CD4-positive, alpha-beta memory T cell (primary cell): ENCODE measurements at regions not wholly inside any gene's neighbourhood (a gene's known extent, or its start where the extent isn't known, plus 50 kb on each side); places are given as distances from the start of the nearest gene placed in this dataset.

ENCODE experiments used
- CTCF ChIA-PET: fragments of 350-600 bp; sonication (Branson Sonifier 250); formaldehyde crosslinking; loops from one replicate; lab custom pipeline; 2021; ENCODE audit warnings: inconsistent platforms; ENCODE audit not compliant: partially characterized antibody; lab: Charles Lee
- POLR2A ChIA-PET: fragments of 350-600 bp; sonication (Branson Sonifier 250); formaldehyde crosslinking; loops from one replicate; lab custom pipeline; 2021; ENCODE audit not compliant: partially characterized antibody; lab: Charles Lee
- DNase-seq, 5 donors: peaks; one replicate each; pipeline versions ENCODE4 v3.0.0 to v3.0.0-alpha.2; 2020 to 2022; ENCODE audit warnings: mixed read lengths in 1 of 5
- H3K27ac ChIP-seq: one replicate; pipeline ENCODE4 v1.7.0; 2013; ENCODE audit warnings: low read depth, low read length
- H3K27me3 ChIP-seq: 2 replicates; pipeline ENCODE4 v1.7.0; 2013; ENCODE audit warnings: mild to moderate bottlenecking, low read length, moderate library complexity; ENCODE audit not compliant: insufficient read depth
- H3K36me3 ChIP-seq: 2 replicates; pipeline ENCODE4 v1.7.0; 2013; ENCODE audit warnings: mild to moderate bottlenecking, low read length, moderate library complexity; ENCODE audit not compliant: insufficient read depth
- H3K4me1 ChIP-seq: 2 replicates; pipeline ENCODE4 v1.7.0; 2013; ENCODE audit warnings: mild to moderate bottlenecking, low read length, moderate library complexity; ENCODE audit not compliant: insufficient read depth
- H3K4me3 ChIP-seq, 2 donors: one replicate each; pipeline ENCODE4 v1.7.0; 2013; ENCODE audit warnings: low read length in 2 of 2, mild to moderate bottlenecking in 1 of 2
- H3K9me3 ChIP-seq, 2 donors: one replicate each; pipeline ENCODE4 v1.7.0; 2013; ENCODE audit warnings: low read length in 2 of 2, control low read depth in 1 of 2; ENCODE audit not compliant: control insufficient read depth in 1 of 2
- H3K27ac Mint-ChIP-seq, 7 donors: one replicate each; pipeline ENCODE4 v1.8.0; 2020 to 2021; ENCODE audit warnings: mixed read lengths in 7 of 7, mild to moderate bottlenecking in 6 of 7, inconsistent platforms in 3 of 7, moderate library complexity in 3 of 7
- H3K27me3 Mint-ChIP-seq, 2 donors: one replicate each; pipeline ENCODE4 v1.8.0; 2020 to 2021; ENCODE audit warnings: mixed read lengths in 2 of 2
- H3K36me3 Mint-ChIP-seq, 2 donors: one replicate each; pipeline ENCODE4 v1.8.0; 2020 to 2021; ENCODE audit warnings: mixed read lengths in 2 of 2, inconsistent platforms in 1 of 2, mild to moderate bottlenecking in 1 of 2
- H3K4me1 Mint-ChIP-seq, 4 donors: one replicate each; pipeline ENCODE4 v1.8.0; 2020 to 2021; ENCODE audit warnings: mixed read lengths in 4 of 4, mild to moderate bottlenecking in 1 of 4
- H3K4me3 Mint-ChIP-seq, 8 donors: one replicate each; pipeline ENCODE4 v1.8.0; 2020 to 2021; ENCODE audit warnings: mixed read lengths in 8 of 8, mild to moderate bottlenecking in 7 of 8, moderate library complexity in 6 of 8, inconsistent platforms in 3 of 8
- H3K9me3 Mint-ChIP-seq, 8 donors: one replicate each; pipeline ENCODE4 v1.8.0; 2020 to 2021; ENCODE audit warnings: mixed read lengths in 8 of 8, mild to moderate bottlenecking in 5 of 8, inconsistent platforms in 3 of 8, moderate library complexity in 1 of 8
- intact Hi-C: fragments of 100-400 bp; cut with micrococcal nuclease; formaldehyde crosslinking; loops from one replicate; pipeline ENCODE4 v1.15.1; 2023

- no peaks in the 10 kb centered on the region for H3K27me3 ChIP-seq
- POLR2A ChIA-PET, result no interaction called here
- no peaks in the 10 kb centered on the region for H3K9me3 ChIP-seq
- Mint-ChIP-seq H3K4me1 (peaks cover 0 to 2% (median 0%) of the 10 kb centered on the region in 4 donors), H3K4me3 (no peak overlapping the region), H3K27ac (no peak overlapping the region), H3K27me3 (peaks cover 0 to 1% of the 10 kb centered on the region in 2 donors), H3K36me3 (peaks cover 0 to 4% of the 10 kb centered on the region in 2 donors), H3K9me3 (peaks cover 0 to 5% (median 3%) of the 10 kb centered on the region in 8 donors)
- no peaks in the 10 kb centered on the region for H3K4me1 ChIP-seq
- CTCF ChIA-PET, result no interaction called here
- intact Hi-C loops, result no loop called here
- H3K27ac ChIP-seq, result no peak overlapping the region
- DNase-seq, result no peak
- no peak overlapping the region for H3K4me3 ChIP-seq
- no peaks in the 10 kb centered on the region for H3K36me3 ChIP-seq
Measured at GRCh38 chr18:78607221-78607620, 372.4 kb upstream of the SALL3 start.

- Histone ChIP-seq H3K27ac (no peak overlapping the region), H3K4me1 (no peaks in the 10 kb centered on the region), H3K27me3 (no peaks in the 10 kb centered on the region), H3K36me3 (no peaks in the 10 kb centered on the region), H3K4me3 (no peak overlapping the region), H3K9me3 (no peaks in the 10 kb centered on the region)
- CTCF ChIA-PET, result no interaction called here
- Mint-ChIP-seq H3K27ac (no peak overlapping the region), H3K36me3 (peaks cover 0 to 4% of the 10 kb centered on the region in 2 donors), H3K4me1 (peaks cover 0 to under 1% (median 0%) of the 10 kb centered on the region in 4 donors), H3K4me3 (no peak overlapping the region), H3K9me3 (peaks cover 0 to 5% (median 3%) of the 10 kb centered on the region in 8 donors), H3K27me3 (peaks cover 0 to 1% of the 10 kb centered on the region in 2 donors)
- POLR2A ChIA-PET, result no interaction called here
- DNase-seq, result no peak
- intact Hi-C loops, result no loop called here
Measured at GRCh38 chr18:78607784-78608183, 371.8 kb upstream of the SALL3 start.

GRCh38 chr18:78610179-78610578 is 369.4 kb upstream of the SALL3 start:
- CTCF ChIA-PET, result no interaction called here
- no peak overlapping the region for H3K4me3 Mint-ChIP-seq

GRCh38 chr18:78611201-78611800 is 368.3 kb upstream of the SALL3 start:
- H3K4me1 Mint-ChIP-seq, result no peaks in the 10 kb centered on the region

More at GRCh38 chr18:78610179-78610578, 369.4 kb upstream of the SALL3 start:
- H3K27ac ChIP-seq, result no peak overlapping the region
- intact Hi-C loops, result no loop called here
- no peak overlapping the region for H3K4me3 ChIP-seq
- no peak overlapping the region for H3K27ac Mint-ChIP-seq
- H3K4me1 ChIP-seq, result no peaks in the 10 kb centered on the region
- POLR2A ChIA-PET, result no interaction called here
- peaks cover 0 to 7% of the 10 kb centered on the region in 2 donors for H3K36me3 Mint-ChIP-seq
- H3K27me3 ChIP-seq, result no peaks in the 10 kb centered on the region
- no peaks in the 10 kb centered on the region for H3K36me3 ChIP-seq
- no peaks in the 10 kb centered on the region for H3K9me3 ChIP-seq
- DNase-seq, result no peak
- peaks cover 0 to 1% of the 10 kb centered on the region in 2 donors for H3K27me3 Mint-ChIP-seq
- no peaks in the 10 kb centered on the region for H3K4me1 Mint-ChIP-seq
- H3K9me3 Mint-ChIP-seq, result peaks cover under 1 to 15% (median 6%) of the 10 kb centered on the region in 8 donors

GRCh38 chr18:78611869-78612268 is 367.7 kb upstream of the SALL3 start:
- H3K4me3 Mint-ChIP-seq, result no peak overlapping the region
- no peak for DNase-seq

More at GRCh38 chr18:78611201-78611800, 368.3 kb upstream of the SALL3 start:
- H3K27me3 Mint-ChIP-seq, result peaks cover 0 to 1% of the 10 kb centered on the region in 2 donors
- peaks cover 2 to 20% (median 11%) of the 10 kb centered on the region in 8 donors for H3K9me3 Mint-ChIP-seq
- H3K4me1 ChIP-seq, result no peaks in the 10 kb centered on the region
- no peaks in the 10 kb centered on the region for H3K36me3 ChIP-seq
- H3K36me3 Mint-ChIP-seq, result peaks cover 0 to 7% of the 10 kb centered on the region in 2 donors
- H3K27me3 ChIP-seq, result no peaks in the 10 kb centered on the region
- no peak overlapping the region for H3K4me3 ChIP-seq
- ChIA-PET POLR2A (no interaction called here), CTCF (no interaction called here)
- H3K27ac ChIP-seq, result no peak overlapping the region
- intact Hi-C loops, result no loop called here
- no peak for DNase-seq
- H3K27ac Mint-ChIP-seq, result no peak overlapping the region
- H3K9me3 ChIP-seq, result no peaks in the 10 kb centered on the region
- no peak overlapping the region for H3K4me3 Mint-ChIP-seq

GRCh38 chr18:78612318-78612717 is 367.3 kb upstream of the SALL3 start:
- Mint-ChIP-seq H3K27ac (no peak overlapping the region), H3K36me3 (peaks cover 0 to 4% of the 10 kb centered on the region in 2 donors), H3K9me3 (peaks cover 2 to 28% (median 21%) of the 10 kb centered on the region in 8 donors), H3K4me1 (no peaks in the 10 kb centered on the region), H3K4me3 (no peak overlapping the region), H3K27me3 (peaks cover 0 to 1% of the 10 kb centered on the region in 2 donors)
- Histone ChIP-seq H3K27ac (no peak overlapping the region), H3K27me3 (no peaks in the 10 kb centered on the region), H3K9me3 (no peaks in the 10 kb centered on the region), H3K4me3 (no peak overlapping the region), H3K36me3 (no peaks in the 10 kb centered on the region), H3K4me1 (no peaks in the 10 kb centered on the region)
- no peak for DNase-seq
- ChIA-PET CTCF (no interaction called here), POLR2A (no interaction called here)
- intact Hi-C loops, result no loop called here

More at GRCh38 chr18:78611869-78612268, 367.7 kb upstream of the SALL3 start:
- Mint-ChIP-seq H3K27me3 (peaks cover 0 to 1% of the 10 kb centered on the region in 2 donors), H3K27ac (no peak overlapping the region), H3K36me3 (peaks cover 0 to 4% of the 10 kb centered on the region in 2 donors), H3K9me3 (peaks cover 2 to 24% (median 17%) of the 10 kb centered on the region in 8 donors), H3K4me1 (no peaks in the 10 kb centered on the region)
- Histone ChIP-seq H3K27ac (no peak overlapping the region), H3K4me3 (no peak overlapping the region), H3K4me1 (no peaks in the 10 kb centered on the region), H3K9me3 (no peaks in the 10 kb centered on the region), H3K36me3 (no peaks in the 10 kb centered on the region), H3K27me3 (no peaks in the 10 kb centered on the region)
- POLR2A ChIA-PET, result no interaction called here
- CTCF ChIA-PET, result no interaction called here
- intact Hi-C loops, result no loop called here

- CTCF ChIA-PET, result no interaction called here
Measured at GRCh38 chr18:78612801-78613200, 366.8 kb upstream of the SALL3 start.

More at GRCh38 chr18:78612801-78613200, 366.8 kb upstream of the SALL3 start:
- Histone ChIP-seq H3K9me3 (no peaks in the 10 kb centered on the region), H3K4me3 (no peak overlapping the region), H3K27ac (no peak overlapping the region), H3K36me3 (no peaks in the 10 kb centered on the region), H3K27me3 (no peaks in the 10 kb centered on the region), H3K4me1 (no peaks in the 10 kb centered on the region)
- H3K27me3 Mint-ChIP-seq, result peaks cover 0 to 1% of the 10 kb centered on the region in 2 donors
- H3K27ac Mint-ChIP-seq, result no peak overlapping the region
- peaks cover 2 to 33% (median 23%) of the 10 kb centered on the region in 8 donors for H3K9me3 Mint-ChIP-seq
- POLR2A ChIA-PET, result no interaction called here
- no peak overlapping the region for H3K4me3 Mint-ChIP-seq
- H3K36me3 Mint-ChIP-seq, result peaks cover 0 to 4% of the 10 kb centered on the region in 2 donors
- intact Hi-C loops, result no loop called here
- no peaks in the 10 kb centered on the region for H3K4me1 Mint-ChIP-seq
- DNase-seq, result no peak
